ENCODE measurements at regions not wholly inside any gene's neighbourhood (a gene's known extent, or its start where the extent isn't known, plus 50 kb on each side); places are given as distances from the start of the nearest gene placed in this dataset.

DNA sequence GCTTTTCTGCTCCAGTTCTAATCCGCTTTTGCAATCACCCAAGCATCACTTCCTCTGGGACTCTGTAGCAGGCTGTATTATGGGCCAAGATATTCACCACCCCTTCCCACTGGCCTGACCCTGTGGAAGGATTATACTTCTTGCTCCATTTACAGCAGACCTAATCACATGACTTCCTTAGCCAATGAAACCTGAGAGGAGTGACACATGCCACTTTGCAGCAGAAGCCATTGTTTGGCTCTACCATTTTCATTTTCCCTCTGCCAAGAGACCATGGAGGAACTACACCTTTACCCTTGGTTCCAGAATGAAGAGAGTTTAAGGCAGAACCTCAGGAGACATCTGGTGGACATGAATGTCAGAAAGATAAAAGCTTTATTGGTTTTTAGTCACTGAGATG is 134.9 kb upstream of the HSD17B12 start:
- Histone ChIP-seq H3K27me3 (ENCODE audit: insufficient read depth, low read length) (peaks cover 62% of the 10 kb centered on the region), H3K27ac (ENCODE audit: low read length) (no peak overlapping the region), H3K36me3 (ENCODE audit: insufficient read depth, low read depth, low read length) (no peaks in the 10 kb centered on the region), H3K9me3 (ENCODE audit: insufficient read depth, low read depth, low read length) (no peaks in the 10 kb centered on the region; the same call in 1 of the 2 replicates), H3K4me3 (ENCODE audit: low read length) (no peak overlapping the region), H3K9ac (ENCODE audit: low read depth, low read length) (no peak overlapping the region), H3K4me1 (ENCODE audit: insufficient read depth, low read length) (no peaks in the 10 kb centered on the region)

DNA sequence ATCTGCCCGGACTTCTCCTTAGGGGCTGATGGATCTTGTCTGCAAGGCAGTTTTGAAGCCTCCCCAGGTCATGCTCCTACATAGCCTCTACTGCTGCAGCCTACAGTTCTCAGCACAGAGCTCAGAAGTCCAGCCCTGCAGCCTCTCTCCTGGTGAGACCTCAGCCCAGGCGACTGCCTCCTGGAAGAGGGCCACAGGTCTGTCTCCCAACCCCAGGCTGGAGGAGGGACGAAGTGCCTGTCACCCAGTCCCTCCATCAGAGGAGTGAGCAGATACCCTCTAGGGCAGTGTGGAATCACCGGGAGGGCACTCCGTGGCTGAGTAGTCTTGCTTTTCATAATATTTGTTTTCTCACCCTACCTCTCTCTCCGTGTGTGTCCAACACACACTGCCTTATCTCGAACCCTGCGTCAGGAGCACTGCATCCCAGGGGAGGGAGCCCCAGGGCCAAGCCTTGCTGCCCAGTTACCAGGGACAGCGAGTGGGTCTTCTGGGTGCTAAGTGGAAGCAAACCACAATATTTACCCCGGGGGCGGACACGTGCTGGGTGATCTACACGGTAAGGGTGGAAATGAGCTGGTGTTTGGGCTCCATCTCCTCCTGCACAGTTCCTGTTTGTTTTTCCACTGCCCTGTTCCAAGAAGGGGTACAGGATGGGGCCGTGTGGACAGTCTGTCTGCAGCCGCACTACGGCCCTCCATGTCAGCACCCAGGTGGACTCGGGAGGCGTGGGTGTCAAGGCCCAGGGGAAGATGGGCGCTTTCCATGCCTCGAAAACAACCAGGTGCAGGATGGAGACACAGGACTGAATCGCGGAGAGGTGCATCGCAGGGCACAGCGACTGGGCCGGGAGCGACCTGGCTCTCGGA is 133.7 kb upstream of the HSD17B12 start:
- Histone ChIP-seq H3K27me3 (ENCODE audit: insufficient read depth, low read length) (peaks cover 72% of the 10 kb centered on the region), H3K9me3 (ENCODE audit: insufficient read depth, low read depth, low read length) (no peaks in the 10 kb centered on the region; the same call in 1 of the 2 replicates), H3K27ac (ENCODE audit: low read length) (no peak overlapping the region), H3K4me3 (ENCODE audit: low read length) (peak overlapping the region; percentile 54; the same call in 1 of the 2 replicates), H3K36me3 (ENCODE audit: insufficient read depth, low read depth, low read length) (no peaks in the 10 kb centered on the region), H3K4me1 (ENCODE audit: insufficient read depth, low read length) (no peaks in the 10 kb centered on the region), H3K9ac (ENCODE audit: low read depth, low read length) (no peak overlapping the region)

DNA sequence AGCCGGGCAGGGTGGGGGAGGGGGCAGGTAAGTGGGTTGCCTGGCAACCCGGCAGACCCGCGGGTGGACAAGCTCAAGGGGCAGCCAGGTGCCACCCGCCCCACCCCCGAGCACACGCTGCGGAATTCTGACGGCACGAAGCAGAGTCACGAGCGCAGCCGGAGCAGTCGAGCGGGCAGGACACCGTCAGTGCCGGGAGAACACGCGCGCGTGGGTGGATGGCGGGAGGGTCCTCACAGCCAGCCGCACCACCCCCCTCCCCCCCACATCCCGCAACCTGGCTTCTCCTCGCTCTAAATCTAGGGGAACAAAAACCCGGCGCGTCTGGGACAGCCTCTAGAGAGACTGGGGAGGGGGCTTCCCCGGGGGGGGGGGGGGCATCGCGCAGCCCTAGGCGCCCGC is 133.1 kb upstream of the HSD17B12 start:
- Histone ChIP-seq H3K4me3 (ENCODE audit: low read length) (peak overlapping the region; percentile 54; the same call in 1 of the 2 replicates), H3K27me3 (ENCODE audit: insufficient read depth, low read length) (peaks cover 72% of the 10 kb centered on the region), H3K9ac (ENCODE audit: low read depth, low read length) (no peak overlapping the region), H3K4me1 (ENCODE audit: insufficient read depth, low read length) (no peaks in the 10 kb centered on the region), H3K36me3 (ENCODE audit: insufficient read depth, low read depth, low read length) (no peaks in the 10 kb centered on the region), H3K9me3 (ENCODE audit: insufficient read depth, low read depth, low read length) (no peaks in the 10 kb centered on the region; the same call in 1 of the 2 replicates), H3K27ac (ENCODE audit: low read length) (no peak overlapping the region)

DNA sequence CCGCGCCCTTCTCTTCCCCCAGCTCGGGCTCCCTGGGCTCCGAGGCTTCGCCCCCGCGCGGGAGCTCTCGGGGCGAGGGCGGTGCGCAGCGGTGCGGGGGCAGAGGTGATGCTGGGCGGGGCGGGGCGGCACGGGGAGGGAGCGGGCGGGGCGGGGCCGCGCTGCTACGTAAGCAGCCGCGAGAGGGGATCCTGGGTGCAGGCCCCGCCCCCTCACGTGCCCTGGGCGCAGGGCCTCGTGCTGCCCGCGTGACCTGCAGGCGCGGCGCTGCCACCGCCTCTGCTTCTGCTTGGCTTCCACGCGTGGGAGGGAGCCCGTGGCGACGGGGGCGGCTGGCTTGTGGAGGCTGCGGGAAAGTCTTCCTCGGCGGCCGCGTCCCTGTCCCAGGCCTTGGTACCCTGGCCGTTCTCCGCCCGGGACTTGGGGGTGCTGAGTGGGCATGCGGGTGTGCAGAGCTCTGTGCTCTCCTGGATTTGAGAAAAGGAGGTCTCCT is 132.6 kb upstream of the HSD17B12 start:
- H3K4me1 ChIP-seq (ENCODE audit: insufficient read depth, low read length) = no peaks in the 10 kb centered on the region
- no peak overlapping the region for H3K27ac ChIP-seq (ENCODE audit: low read length)
- H3K27me3 ChIP-seq (ENCODE audit: insufficient read depth, low read length) = peaks cover 72% of the 10 kb centered on the region
- H3K9ac ChIP-seq (ENCODE audit: low read depth, low read length) = no peak overlapping the region
- no peaks in the 10 kb centered on the region for H3K36me3 ChIP-seq (ENCODE audit: insufficient read depth, low read depth, low read length)
- H3K9me3 ChIP-seq (ENCODE audit: insufficient read depth, low read depth, low read length) = no peaks in the 10 kb centered on the region; the same call in 1 of the 2 replicates
- no peak overlapping the region; the same call in 1 of the 2 replicates for H3K4me3 ChIP-seq (ENCODE audit: low read length)

DNA sequence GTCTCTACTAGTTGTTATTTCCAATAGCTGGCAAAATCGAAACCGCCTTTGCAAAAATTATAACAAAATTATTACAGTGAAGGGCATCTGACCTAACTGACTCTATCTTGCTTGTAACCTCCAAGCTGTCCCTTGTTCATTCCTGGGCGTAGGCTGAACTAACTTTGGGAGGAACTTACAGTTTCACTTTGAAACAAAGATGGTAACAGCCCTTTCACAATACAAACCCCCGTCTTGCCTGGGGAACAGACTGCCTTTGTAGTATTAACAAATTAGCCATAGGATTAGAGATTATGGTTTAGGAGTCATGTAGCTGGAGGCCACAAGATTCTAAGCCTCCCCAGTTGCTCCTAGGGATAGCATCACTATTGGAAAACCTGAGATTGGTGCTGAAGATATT is 131.6 kb upstream of the HSD17B12 start:
- Histone ChIP-seq H3K4me3 (ENCODE audit: low read length) (no peak overlapping the region), H3K36me3 (ENCODE audit: insufficient read depth, low read depth, low read length) (no peaks in the 10 kb centered on the region), H3K27ac (ENCODE audit: low read length) (no peak overlapping the region), H3K27me3 (ENCODE audit: insufficient read depth, low read length) (peaks cover 75% of the 10 kb centered on the region), H3K4me1 (ENCODE audit: insufficient read depth, low read length) (no peaks in the 10 kb centered on the region), H3K9me3 (ENCODE audit: insufficient read depth, low read depth, low read length) (no peaks in the 10 kb centered on the region; the same call in 1 of the 2 replicates), H3K9ac (ENCODE audit: low read depth, low read length) (no peak overlapping the region)

DNA sequence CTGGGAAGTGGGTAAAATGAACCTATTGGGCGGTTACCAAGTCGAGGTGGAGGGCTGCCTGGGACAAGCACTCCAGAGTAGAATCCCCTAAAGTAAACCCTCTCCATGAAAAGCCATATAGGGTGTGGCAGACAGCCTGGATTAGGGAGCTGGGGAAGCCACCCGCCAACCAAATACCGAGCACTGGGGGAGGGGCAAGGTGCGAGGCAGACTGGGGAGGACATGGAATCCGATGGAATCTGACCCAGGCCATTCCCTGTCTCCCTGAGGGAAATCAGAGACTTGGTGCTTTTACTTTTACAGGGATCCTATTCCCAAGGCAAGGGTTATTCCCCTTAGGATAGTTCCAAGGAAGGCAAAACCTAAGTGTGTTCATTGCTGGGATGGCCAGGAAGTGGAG is 130.9 kb upstream of the HSD17B12 start:
- no peak overlapping the region for H3K4me3 ChIP-seq (ENCODE audit: low read length)
- H3K9ac ChIP-seq (ENCODE audit: low read depth, low read length) = no peak overlapping the region
- peaks cover 76% of the 10 kb centered on the region for H3K27me3 ChIP-seq (ENCODE audit: insufficient read depth, low read length)
- no peaks in the 10 kb centered on the region; the same call in 1 of the 2 replicates for H3K9me3 ChIP-seq (ENCODE audit: insufficient read depth, low read depth, low read length)
- no peak overlapping the region for H3K27ac ChIP-seq (ENCODE audit: low read length)
- no peaks in the 10 kb centered on the region for H3K36me3 ChIP-seq (ENCODE audit: insufficient read depth, low read depth, low read length)
- H3K4me1 ChIP-seq (ENCODE audit: insufficient read depth, low read length) = no peaks in the 10 kb centered on the region

DNA sequence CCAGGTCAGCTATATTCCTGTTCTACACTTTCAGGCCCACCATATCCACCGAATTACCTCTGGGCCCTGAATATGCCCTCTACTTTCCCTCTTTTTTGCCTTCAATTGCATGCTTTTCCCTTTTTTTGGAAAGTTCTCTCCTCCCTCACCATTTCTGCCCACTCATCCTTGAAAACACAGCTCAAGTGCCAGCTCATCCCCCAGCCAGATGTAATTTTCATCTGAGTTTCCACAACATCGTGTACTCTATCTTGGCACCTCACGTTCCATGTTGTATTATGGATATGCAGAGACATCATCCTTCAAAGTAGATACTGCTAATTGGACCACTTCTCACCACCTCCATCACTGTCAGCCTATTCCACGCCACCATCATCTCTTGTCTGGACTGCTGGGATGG is 129.8 kb upstream of the HSD17B12 start:
- Histone ChIP-seq H3K9me3 (ENCODE audit: insufficient read depth, low read depth, low read length) (no peaks in the 10 kb centered on the region; the same call in 1 of the 2 replicates), H3K4me3 (ENCODE audit: low read length) (no peak overlapping the region), H3K27me3 (ENCODE audit: insufficient read depth, low read length) (peaks cover 75% of the 10 kb centered on the region), H3K36me3 (ENCODE audit: insufficient read depth, low read depth, low read length) (no peaks in the 10 kb centered on the region), H3K9ac (ENCODE audit: low read depth, low read length) (no peak overlapping the region), H3K27ac (ENCODE audit: low read length) (no peak overlapping the region), H3K4me1 (ENCODE audit: insufficient read depth, low read length) (peaks cover 4% of the 10 kb centered on the region)

DNA sequence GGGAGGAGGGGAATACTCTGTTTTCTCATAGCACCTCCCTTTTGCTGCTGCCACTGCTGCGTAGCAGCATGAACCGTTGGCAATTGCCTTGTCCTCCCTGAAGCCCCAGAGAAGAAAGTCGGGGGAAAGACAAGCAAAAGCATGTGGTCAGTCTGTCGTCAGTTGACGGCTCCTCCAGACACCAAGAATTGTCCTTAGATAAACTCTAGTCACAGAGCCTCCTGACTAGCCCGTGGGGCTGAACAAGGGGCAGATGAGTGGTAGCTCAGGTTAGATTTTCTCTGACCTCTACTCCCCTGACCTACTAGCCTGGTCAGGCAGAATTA is 126.4 kb upstream of the HSD17B12 start:
- Histone ChIP-seq H3K4me1 (ENCODE audit: insufficient read depth, low read length) (peaks cover 30% of the 10 kb centered on the region), H3K27me3 (ENCODE audit: insufficient read depth, low read length) (peaks cover 73% of the 10 kb centered on the region), H3K27ac (ENCODE audit: low read length) (no peak overlapping the region), H3K36me3 (ENCODE audit: insufficient read depth, low read depth, low read length) (no peaks in the 10 kb centered on the region), H3K9me3 (ENCODE audit: insufficient read depth, low read depth, low read length) (no peaks in the 10 kb centered on the region), H3K9ac (ENCODE audit: low read depth, low read length) (no peak overlapping the region), H3K4me3 (ENCODE audit: low read length) (no peak overlapping the region)

DNA sequence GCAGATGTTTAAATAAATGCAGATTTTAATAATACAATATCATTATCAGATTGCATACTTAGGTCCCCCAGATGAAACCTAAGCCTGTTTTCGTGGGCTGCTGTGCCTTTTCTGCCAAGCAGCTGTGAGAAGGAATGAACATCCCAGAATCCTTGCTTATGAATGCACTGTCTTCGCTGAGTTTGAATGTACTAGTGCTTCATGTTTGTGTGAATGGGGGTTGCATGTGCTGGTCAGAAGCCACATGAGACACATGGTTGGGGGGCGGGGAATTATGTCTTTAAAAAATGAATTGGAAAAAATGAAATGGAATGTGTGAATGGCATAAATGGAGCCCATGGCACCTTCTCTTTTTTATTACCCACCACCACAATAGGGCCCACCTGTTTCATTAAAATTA is 125.4 kb upstream of the HSD17B12 start:
- Histone ChIP-seq H3K9ac (ENCODE audit: low read depth, low read length) (no peak overlapping the region), H3K9me3 (ENCODE audit: insufficient read depth, low read depth, low read length) (no peaks in the 10 kb centered on the region), H3K4me1 (ENCODE audit: insufficient read depth, low read length) (peaks cover 34% of the 10 kb centered on the region), H3K4me3 (ENCODE audit: low read length) (no peak overlapping the region), H3K36me3 (ENCODE audit: insufficient read depth, low read depth, low read length) (no peaks in the 10 kb centered on the region), H3K27me3 (ENCODE audit: insufficient read depth, low read length) (peaks cover 68% of the 10 kb centered on the region), H3K27ac (ENCODE audit: low read length) (no peak overlapping the region)

DNA sequence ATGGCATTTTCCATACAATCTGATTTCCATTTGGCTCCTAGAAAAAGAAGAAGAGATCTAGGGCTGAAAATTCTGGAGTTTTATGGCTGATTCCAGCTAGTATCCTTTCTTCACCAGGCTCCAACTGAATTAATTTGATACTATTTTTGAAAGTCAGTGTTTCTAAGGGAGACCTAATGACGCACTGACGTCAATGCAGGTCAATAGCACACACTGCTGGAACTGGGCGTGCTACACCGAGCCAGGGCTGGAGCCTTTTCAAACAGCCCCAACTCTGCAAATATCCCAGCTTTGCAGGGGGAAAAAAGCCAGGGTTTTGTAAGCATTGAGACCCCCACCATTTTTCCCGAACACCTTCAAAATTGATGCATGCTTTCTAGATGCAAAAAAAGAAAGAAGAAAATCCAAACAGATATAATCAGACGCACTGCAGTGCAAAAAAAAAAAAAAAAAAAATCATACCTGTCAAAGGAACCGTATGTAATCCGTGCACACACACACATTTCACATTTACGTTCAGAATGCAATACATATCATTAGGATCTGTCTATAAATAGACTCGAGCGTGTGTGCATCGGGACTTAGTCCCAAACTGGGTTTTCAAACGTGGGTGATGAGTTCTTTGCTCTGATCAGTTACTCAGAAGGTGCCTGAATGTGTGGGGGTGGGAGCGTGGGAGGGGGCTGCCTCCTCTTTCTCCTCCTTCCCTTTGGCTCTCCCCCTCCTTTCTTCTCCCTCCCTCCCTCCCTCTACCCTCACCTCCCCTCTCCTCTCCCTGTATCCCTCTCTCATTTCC is 124.5 kb upstream of the HSD17B12 start:
- Histone ChIP-seq H3K27me3 (ENCODE audit: insufficient read depth, low read length) (peaks cover 60% of the 10 kb centered on the region), H3K4me3 (ENCODE audit: low read length) (peak overlapping the region; percentile 63; the same call in 1 of the 2 replicates), H3K4me1 (ENCODE audit: insufficient read depth, low read length) (peaks cover 34% of the 10 kb centered on the region), H3K9ac (ENCODE audit: low read depth, low read length) (no peak overlapping the region), H3K9me3 (ENCODE audit: insufficient read depth, low read depth, low read length) (no peaks in the 10 kb centered on the region), H3K36me3 (ENCODE audit: insufficient read depth, low read depth, low read length) (no peaks in the 10 kb centered on the region), H3K27ac (ENCODE audit: low read length) (no peak overlapping the region)

DNA sequence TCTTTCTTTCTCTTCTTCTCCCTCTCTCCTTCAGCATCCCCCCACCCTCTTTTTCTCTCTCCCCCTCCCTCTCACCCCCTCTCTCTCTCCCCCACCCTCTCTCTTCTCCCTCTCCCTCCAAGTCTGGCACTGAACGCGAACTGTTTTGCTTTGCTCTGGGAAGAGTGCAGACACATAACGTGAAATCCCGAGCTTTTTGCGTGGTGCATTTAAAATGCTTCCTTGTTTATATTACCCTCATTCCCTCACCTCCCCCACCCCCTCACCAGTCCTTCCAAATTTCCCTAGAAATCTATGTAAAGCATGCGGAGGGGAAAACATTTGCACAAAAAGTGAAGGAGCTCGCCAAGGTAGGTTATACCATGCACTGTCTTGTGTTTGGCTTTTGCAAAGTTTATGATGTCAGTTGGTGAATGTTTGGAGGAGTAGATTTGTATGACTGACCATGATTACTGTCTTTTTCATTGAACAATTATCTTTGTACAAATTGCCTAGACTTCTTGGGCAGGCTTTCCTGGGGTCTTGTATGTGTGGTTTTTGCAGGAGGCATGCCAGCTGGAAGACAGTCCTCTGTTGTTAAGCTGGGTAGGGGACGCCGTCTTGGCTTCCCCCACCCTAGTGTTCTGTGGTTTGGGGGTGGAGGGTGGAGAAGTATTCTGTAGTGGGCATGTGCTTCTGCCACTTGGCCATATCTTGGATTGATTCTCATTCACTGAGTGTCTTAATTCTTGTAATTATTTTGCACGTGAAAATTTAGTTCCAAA is 123.7 kb upstream of the HSD17B12 start:
- H3K9ac ChIP-seq (ENCODE audit: low read depth, low read length) = peak overlapping the region; percentile 45; the same call in 1 of the 2 replicates
- peaks cover 34% of the 10 kb centered on the region for H3K4me1 ChIP-seq (ENCODE audit: insufficient read depth, low read length)
- no peaks in the 10 kb centered on the region for H3K9me3 ChIP-seq (ENCODE audit: insufficient read depth, low read depth, low read length)
- H3K27me3 ChIP-seq (ENCODE audit: insufficient read depth, low read length) = peaks cover 54% of the 10 kb centered on the region
- H3K4me3 ChIP-seq (ENCODE audit: low read length) = peak overlapping the region; percentile 63
- H3K27ac ChIP-seq (ENCODE audit: low read length) = no peak overlapping the region
- H3K36me3 ChIP-seq (ENCODE audit: insufficient read depth, low read depth, low read length) = no peaks in the 10 kb centered on the region

Data from iPS-20b (cell line).